ENCODE measurements at regions not wholly inside any gene's neighbourhood (a gene's known extent, or its start where the extent isn't known, plus 50 kb on each side); places are given as distances from the start of the nearest gene placed in this dataset.
A peak's percentile ranks its signal among the peaks of the same experiment; 100 is the strongest.
"Not testable (repeated sequence)": the region's sequence is repeated elsewhere in the genome, so short reads cannot be mapped to it uniquely, and the experiment has no call there.

GRCh38 chr13:19362946-19363510 lies 181.4 kb upstream of the TUBA3C start (continued):
- TF ChIP-seq NFIC (IDR thresholded peaks at IDR 0.05; ENCODE audit: low read depth, low read length) (peak; percentile 62), ETV6 (conservative IDR thresholded peaks at IDR 0.05 in 1 of 2, IDR thresholded peaks at IDR 0.05 in 1 of 2; ENCODE audit: borderline replicate concordance in 1 of 2, low read depth in 1 of 2) (peak in 1 of 2 experiments; percentile 31; a peak in 2 of 4 replicates), JUNB (IDR thresholded peaks at IDR 0.05) (peak; percentile 88), BCL11A (IDR thresholded peaks at IDR 0.05; ENCODE audit: low read depth, low read length) (no peak), TCF12 (IDR thresholded peaks at IDR 0.05; ENCODE audit: low read depth, low read length) (no peak)

GRCh38 chr13:19359697-19360096 lies 178.1 kb upstream of the TUBA3C start:
- SMC1A ChIA-PET (ENCODE audit: uncharacterized antibody, unreplicated experiment); H3K79me2 ChIP-seq (ENCODE audit: control insufficient read depth, insufficient read depth, low read length); in situ Hi-C loops (cut with MboI); BruUV-seq (replicated peaks); H3K27ac ChIP-seq (ENCODE audit: control insufficient read depth, insufficient read depth); H3K4me1 ChIP-seq (ENCODE audit: control insufficient read depth, insufficient read depth, low read length); H2AFZ ChIP-seq (ENCODE audit: control insufficient read depth, low read depth, low read length); CTCF ChIA-PET; DNase-seq (ENCODE audit: low read depth, low spot score); intact Hi-C loops (cut with micrococcal nuclease; ENCODE audit: unreplicated experiment); H3K9ac ChIP-seq (ENCODE audit: control insufficient read depth, insufficient read depth, low read length); FAIRE-seq; RAD21 ChIA-PET (ENCODE audit: unreplicated experiment); H3K9me3 ChIP-seq (replicated peaks; ENCODE audit: control insufficient read depth, insufficient read depth, low read length); POLR2A ChIA-PET; H3K36me3 ChIP-seq (ENCODE audit: control insufficient read depth in 2 of 2, insufficient read depth in 2 of 2, low read length in 1 of 2); H3K4me2 ChIP-seq (ENCODE audit: control insufficient read depth, insufficient read depth); H3K27me3 ChIP-seq (replicated peaks in 1 of 2; ENCODE audit: control insufficient read depth in 2 of 2, insufficient read depth in 2 of 2, low read length in 1 of 2); ATAC-seq; H3K4me3 ChIP-seq; H4K20me1 ChIP-seq (ENCODE audit: control insufficient read depth, insufficient read depth): not testable (repeated sequence)
- 21% methylated on average over 2 of the region's 2 CpGs for WGBS (ENCODE audit: insufficient coverage, insufficient replicate concordance, low lambda C conversion rate, missing lambda C conversion rate)

GRCh38 chr13:19345916-19346422 lies 164.3 kb upstream of the TUBA3C start:
- Histone ChIP-seq H3K36me3 (ENCODE audit: control insufficient read depth in 2 of 2, insufficient read depth in 2 of 2, low read length in 1 of 2) (no peaks in the 10 kb centered on the region), H3K9ac (ENCODE audit: control insufficient read depth, insufficient read depth, low read length) (no peak overlapping the region), H3K4me1 (ENCODE audit: control insufficient read depth, insufficient read depth, low read length) (no peaks in the 10 kb centered on the region), H3K9me3 (replicated peaks; ENCODE audit: control insufficient read depth, insufficient read depth, low read length) (no peaks in the 10 kb centered on the region; the same call in 2 of the 3 replicates), H3K4me3 (no peak overlapping the region), H3K27me3 (replicated peaks in 1 of 2; ENCODE audit: control insufficient read depth in 2 of 2, insufficient read depth in 2 of 2, low read length in 1 of 2) (no peaks in the 10 kb centered on the region), H3K4me2 (ENCODE audit: control insufficient read depth, insufficient read depth) (no peak overlapping the region), H4K20me1 (ENCODE audit: control insufficient read depth, insufficient read depth) (no peaks in the 10 kb centered on the region), H2AFZ (ENCODE audit: control insufficient read depth, low read depth, low read length) (no peak overlapping the region), H3K79me2 (ENCODE audit: control insufficient read depth, insufficient read depth, low read length) (no peaks in the 10 kb centered on the region), H3K27ac (ENCODE audit: control insufficient read depth, insufficient read depth) (no peak overlapping the region)
- intact Hi-C loops (cut with micrococcal nuclease; ENCODE audit: unreplicated experiment) (no loop called here), in situ Hi-C loops (cut with MboI) (no loop called here)
- 59% methylated on average over 14 of the region's 14 CpGs for WGBS (ENCODE audit: insufficient coverage, insufficient replicate concordance, low lambda C conversion rate, missing lambda C conversion rate)
- ChIA-PET SMC1A (ENCODE audit: uncharacterized antibody, unreplicated experiment) (no interaction called here), POLR2A (no interaction called here), CTCF (no interaction called here), RAD21 (ENCODE audit: unreplicated experiment) (no interaction called here)
- TF ChIP-seq MLLT1 (IDR thresholded peaks at IDR 0.05) (no peak), ZBTB4 (CRISPR knock-in tag; IDR thresholded peaks at IDR 0.05) (no peak)
- BruUV-seq (replicated peaks), result no TSS peak
- DNase-seq (ENCODE audit: low read depth, low spot score) (no peak), FAIRE-seq (no peak), ATAC-seq (no peak)

Measured in GM12878 (cell line).